Liver (tissue), 3 donors: ENCODE measurements at regions not wholly inside any gene's neighbourhood (a gene's known extent, or its start where the extent isn't known, plus 50 kb on each side); places are given as distances from the start of the nearest gene placed in this dataset.

Experiments
- CTCF ChIP-seq: fragments of 150-350 bp; IDR thresholded peaks from 2 replicates; pipeline ENCODE4 v1.5.1; 2017; ENCODE audit warnings: improper control_type of control experiment, low read depth, low read length; ENCODE audit not compliant: missing input control
- EGR1 ChIP-seq, 2 donors: IDR thresholded peaks; 2 replicates each; pipeline ENCODE4 v1.6.1; 2016 to 2018; ENCODE audit warnings: antibody characterized with exemption in 2 of 2, low read depth in 2 of 2
- FOXA1 ChIP-seq: IDR thresholded peaks from 2 replicates; pipeline ENCODE4 v1.6.1; 2016; ENCODE audit warnings: antibody characterized with exemption
- GABPA ChIP-seq, 2 donors: IDR thresholded peaks in 1 of 2; conservative IDR thresholded peaks in 1 of 2; 2 replicates each; pipeline ENCODE4 v1.6.1; 2016; ENCODE audit warnings: antibody characterized with exemption in 2 of 2, mild to moderate bottlenecking in 1 of 2, moderate library complexity in 1 of 2
- HNF4A ChIP-seq, 2 donors: conservative IDR thresholded peaks; 2 replicates each; pipeline ENCODE4 v1.6.1; 2016; ENCODE audit warnings: antibody characterized with exemption in 2 of 2, mild to moderate bottlenecking in 2 of 2
- NR2F2 ChIP-seq: IDR thresholded peaks from 2 replicates; pipeline ENCODE4 v1.6.1; 2016; ENCODE audit warnings: antibody characterized with exemption
- RAD21 ChIP-seq, 2 donors: IDR thresholded peaks; 2 replicates each; pipeline ENCODE4 v1.6.1; 2016; ENCODE audit warnings: antibody characterized with exemption in 2 of 2, mild to moderate bottlenecking in 2 of 2
- REST ChIP-seq: IDR thresholded peaks from 2 replicates; pipeline ENCODE4 v1.6.1; 2016; ENCODE audit warnings: antibody characterized with exemption, mild to moderate bottlenecking
- RXRA ChIP-seq, 2 donors: IDR thresholded peaks; 2 replicates each; pipeline ENCODE4 v1.6.1; 2017 to 2018; ENCODE audit warnings: antibody characterized with exemption in 2 of 2, mild to moderate bottlenecking in 1 of 2
- SP1 ChIP-seq: IDR thresholded peaks from 2 replicates; pipeline ENCODE4 v1.6.1; 2018; ENCODE audit warnings: antibody characterized with exemption, mild to moderate bottlenecking
- TAF1 ChIP-seq: conservative IDR thresholded peaks from 2 replicates; pipeline ENCODE4 v1.6.1; 2016; ENCODE audit warnings: antibody characterized with exemption, mild to moderate bottlenecking
- YY1 ChIP-seq: IDR thresholded peaks from 2 replicates; pipeline ENCODE4 v1.6.1; 2016; ENCODE audit warnings: antibody characterized with exemption, mild to moderate bottlenecking
- TF ChIP-seq, protein P1 (sequence below): IDR thresholded peaks from 2 replicates; pipeline ENCODE4 v1.6.1; 2016; ENCODE audit warnings: antibody characterized with exemption
- TF ChIP-seq, protein P2 (sequence below): IDR thresholded peaks from 2 replicates; pipeline ENCODE4 v1.6.1; 2016; ENCODE audit warnings: antibody characterized with exemption
- donor health status: healthy.
- donor health status: healthy.

DNA sequence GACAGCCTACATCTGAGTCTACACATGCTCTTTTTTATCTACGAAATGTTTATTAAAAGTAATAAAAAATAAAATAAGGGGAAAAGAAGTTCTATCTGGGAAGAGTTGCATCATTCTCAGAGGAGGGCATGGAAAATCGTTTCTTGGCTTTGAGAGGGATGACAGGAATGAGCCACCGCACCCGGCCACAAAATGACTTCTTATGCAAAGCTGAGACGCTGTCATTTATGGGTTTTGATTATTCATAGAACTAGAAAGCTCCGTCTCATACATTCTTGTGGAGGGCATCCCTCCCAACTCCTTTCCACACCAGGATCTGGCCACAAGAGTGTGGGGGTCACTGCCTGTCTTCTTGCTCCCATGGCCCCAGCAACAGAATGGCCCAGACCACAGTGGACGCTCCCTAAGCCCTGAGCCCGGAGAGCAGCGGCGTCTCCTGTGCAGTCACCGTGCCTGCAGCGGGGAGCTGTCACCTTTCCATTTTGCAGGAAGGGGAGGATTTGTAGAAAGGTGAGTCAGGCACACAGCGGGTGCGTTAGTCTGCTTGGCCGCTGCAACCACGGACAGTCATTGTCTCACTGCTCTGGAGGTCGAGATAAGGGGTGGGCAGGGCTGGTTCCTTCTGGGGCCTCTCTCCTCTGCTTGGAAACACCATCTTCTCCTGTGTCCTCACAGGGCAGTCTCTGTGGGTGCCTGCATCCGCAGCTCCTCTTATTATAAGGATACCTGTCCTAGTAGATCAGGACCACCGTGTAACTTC, 1388.7 kb downstream of the BRD1 start:
- TF ChIP-seq CTCF (no peak), EGR1 (IDR thresholded peaks at IDR 0.05; ENCODE audit: low read depth in 2 of 2) (no peak), TAF1 (no peak), SP1 (no peak), REST (no peak), NR2F2 (no peak), YY1 (no peak), FOXA1 (no peak), GABPA (IDR thresholded peaks at IDR 0.05 in 1 of 2, conservative IDR thresholded peaks at IDR 0.05 in 1 of 2) (no peak), RAD21 (IDR thresholded peaks at IDR 0.05) (no peak), RXRA (IDR thresholded peaks at IDR 0.05) (no peak), HNF4A (conservative IDR thresholded peaks at IDR 0.05) (no peak)
- TF ChIP-seq, protein P1, sequence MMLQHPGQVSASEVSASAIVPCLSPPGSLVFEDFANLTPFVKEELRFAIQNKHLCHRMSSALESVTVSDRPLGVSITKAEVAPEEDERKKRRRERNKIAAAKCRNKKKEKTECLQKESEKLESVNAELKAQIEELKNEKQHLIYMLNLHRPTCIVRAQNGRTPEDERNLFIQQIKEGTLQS, result no peak
- TF ChIP-seq, protein P2, sequence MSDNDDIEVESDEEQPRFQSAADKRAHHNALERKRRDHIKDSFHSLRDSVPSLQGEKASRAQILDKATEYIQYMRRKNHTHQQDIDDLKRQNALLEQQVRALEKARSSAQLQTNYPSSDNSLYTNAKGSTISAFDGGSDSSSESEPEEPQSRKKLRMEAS, result no peak
